HG02759 (cell line): ENCODE measurements at regions not wholly inside any gene's neighbourhood (a gene's known extent, or its start where the extent isn't known, plus 50 kb on each side); places are given as distances from the start of the nearest gene placed in this dataset.

Source experiments
- ATAC-seq: cut with Tn5 transposase; IDR thresholded peaks from one replicate; pipeline ENCODE4 v1.9.1; 2021; ENCODE audit warnings: mild to moderate bottlenecking, moderate library complexity; ENCODE audit not compliant: unreplicated experiment

DNA sequence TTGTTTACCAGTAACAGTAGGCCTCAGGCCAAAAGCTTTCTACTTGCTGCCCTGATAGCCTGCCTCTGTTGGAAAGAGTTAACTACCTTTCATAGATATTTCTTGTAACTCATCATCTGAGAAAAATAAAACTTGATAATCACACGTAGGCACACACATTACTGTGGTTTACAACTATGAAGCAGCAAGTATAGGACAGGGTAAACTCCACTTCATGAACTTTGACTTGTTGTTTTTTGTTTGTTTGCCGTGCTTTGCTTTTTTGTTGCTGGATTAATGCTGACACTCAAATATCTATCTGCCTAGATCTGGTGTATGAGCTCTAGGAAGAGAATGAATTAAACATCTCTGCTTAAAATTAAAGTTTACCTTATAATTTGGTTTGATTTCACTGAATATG lies 924.7 kb upstream of the ADGRL2 start:
- no peak for ATAC-seq

DNA sequence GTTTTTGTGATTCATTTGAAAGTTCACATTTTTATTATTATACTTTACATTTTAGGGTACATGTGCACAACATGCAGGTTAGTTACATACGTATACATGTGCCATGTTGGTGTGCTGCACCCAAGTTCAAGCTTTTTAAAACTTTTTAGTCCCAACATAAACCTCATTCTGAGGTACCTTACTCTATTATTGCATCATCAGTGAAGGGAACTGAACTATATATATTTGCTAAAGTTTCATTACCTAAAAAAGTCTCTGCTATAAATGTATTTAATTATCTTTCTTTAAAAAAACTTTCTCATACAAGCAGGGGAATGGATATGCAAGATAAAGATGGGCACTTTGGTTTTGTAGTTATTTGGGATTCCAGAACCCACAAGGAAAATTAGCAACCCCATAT lies 931.4 kb upstream of the ADGRL2 start:
- no peak for ATAC-seq

DNA sequence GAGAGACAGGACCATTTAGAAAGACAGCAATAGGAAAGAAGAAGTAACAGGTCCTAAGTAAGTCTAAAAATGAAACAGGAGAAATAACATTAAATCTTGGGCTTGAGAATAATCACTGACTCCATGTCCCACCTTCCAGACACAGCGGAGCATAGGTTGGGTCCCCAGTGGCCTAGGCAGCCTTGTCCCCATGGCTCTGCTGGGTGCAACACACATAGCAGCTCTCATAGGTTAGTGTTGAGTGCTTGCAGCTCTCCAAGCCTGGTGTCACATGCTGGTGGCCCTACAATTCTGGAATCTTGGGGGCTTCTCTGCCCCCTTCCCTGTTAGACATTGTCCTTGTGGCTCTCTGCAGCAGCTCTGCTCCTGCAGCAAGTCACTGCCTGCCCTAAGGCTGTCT lies 952.8 kb upstream of the ADGRL2 start:
- ATAC-seq: no peak

DNA sequence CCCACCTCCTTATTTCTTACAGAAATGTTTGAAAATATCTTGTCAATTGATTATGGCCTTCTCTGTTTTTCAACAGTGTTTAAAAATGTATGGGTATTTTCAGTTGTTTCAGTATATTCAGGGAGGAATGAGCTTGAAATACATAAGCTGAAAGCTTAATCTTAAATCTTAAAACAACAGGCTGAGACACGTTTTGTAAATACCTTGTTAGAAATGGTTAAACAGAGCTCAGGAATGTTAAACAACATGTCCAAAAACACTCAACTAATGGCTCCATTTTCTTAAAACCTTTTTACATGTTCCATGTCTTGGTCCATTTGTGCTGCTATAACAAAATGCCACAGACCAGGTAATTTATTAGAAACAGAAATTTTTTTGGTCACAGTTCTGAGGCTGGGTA lies 953.8 kb upstream of the ADGRL2 start:
- ATAC-seq: no peak

DNA sequence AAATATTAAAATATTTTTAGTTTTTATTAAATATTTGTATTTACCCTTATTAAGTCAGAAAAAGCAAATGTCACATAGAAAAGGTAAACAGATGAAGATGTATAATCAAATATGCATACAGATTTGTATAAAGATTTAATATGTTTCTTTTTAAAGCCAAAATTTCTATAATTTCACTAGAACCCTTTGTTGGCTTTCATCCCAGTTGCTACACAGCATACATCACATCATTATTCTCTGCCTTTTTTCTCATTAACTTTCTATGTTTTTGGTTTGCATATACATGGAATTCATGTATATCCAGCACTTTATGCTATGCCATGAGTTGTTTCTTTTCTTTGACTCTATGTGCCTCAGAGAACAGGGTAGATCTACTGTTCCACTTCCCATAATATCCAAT lies 957.9 kb upstream of the ADGRL2 start:
- ATAC-seq: no peak

DNA sequence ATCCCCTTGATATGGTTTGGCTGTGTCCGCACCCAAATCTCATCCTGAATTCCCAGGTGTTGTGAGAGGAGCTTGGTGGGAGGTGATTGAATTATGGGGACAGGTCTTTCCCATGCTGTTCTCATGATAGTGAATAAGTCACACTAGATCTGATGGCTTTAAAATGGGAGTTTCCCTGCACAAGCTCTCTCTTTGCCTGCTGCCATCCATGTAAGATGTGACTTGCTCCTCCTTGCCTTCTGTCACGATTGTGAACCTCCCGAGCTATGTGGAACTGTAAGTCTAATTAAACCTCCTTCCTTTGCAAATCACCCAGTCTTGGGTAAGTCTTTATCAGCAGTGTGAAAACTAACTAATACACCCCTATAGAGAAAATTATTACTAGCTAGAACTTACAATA lies 959.5 kb upstream of the ADGRL2 start:
- no peak for ATAC-seq

DNA sequence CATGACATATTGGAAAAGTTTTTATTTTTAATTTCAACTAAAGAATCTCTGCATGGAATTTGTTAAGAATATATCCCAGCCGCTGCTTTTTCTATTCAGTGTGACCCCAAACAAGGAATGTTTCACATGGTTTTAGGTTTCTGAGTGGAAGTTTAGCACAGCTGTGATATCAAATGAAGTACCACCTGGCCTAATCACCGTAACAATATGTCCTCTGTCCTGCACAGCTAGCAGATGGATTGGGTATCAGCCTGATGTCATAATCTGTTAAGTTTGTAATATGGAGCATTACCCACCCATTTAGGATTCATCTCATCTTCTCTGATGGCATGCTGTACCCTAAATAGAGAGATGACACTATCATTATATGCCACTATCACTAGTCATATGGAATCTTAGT lies 963.7 kb upstream of the ADGRL2 start:
- ATAC-seq: no peak

DNA sequence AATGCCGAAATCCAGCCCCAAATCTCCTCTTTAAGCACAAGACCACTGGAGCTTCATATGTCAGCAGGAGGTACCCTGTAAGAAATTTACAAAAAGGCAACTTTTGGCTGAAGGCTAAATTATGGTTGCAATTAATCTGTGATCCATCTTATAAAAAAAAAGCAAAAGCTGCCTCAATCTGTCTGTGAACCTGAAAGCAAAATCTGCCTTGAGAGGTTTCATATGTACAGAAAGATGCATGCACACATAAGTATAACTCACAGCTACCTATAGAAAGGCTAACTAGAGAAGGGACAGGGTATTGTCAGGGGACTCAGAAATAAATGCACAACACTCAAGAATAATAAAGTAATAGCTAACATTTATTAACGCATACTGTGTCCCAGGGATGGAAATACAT lies 964.2 kb upstream of the ADGRL2 start:
- ATAC-seq: no peak

DNA sequence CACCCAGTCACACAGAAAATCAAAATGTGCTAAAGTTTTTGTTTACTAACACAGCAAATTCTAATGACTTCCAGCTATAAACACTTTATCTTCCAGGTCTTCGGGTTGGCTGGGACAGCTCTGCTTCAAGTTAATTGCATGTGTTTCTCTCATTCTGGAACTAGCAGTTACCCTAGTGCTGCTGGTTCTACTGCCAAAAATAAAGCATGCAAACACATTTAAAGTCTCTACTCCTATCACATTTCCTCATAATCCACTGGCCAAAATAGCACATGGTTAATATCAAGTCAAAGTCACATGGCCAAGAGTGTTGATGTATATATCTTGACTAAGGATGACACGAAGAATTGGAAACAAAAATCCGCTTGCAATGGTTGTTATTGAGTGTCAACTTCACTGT lies 973.1 kb upstream of the ADGRL2 start:
- no peak for ATAC-seq

DNA sequence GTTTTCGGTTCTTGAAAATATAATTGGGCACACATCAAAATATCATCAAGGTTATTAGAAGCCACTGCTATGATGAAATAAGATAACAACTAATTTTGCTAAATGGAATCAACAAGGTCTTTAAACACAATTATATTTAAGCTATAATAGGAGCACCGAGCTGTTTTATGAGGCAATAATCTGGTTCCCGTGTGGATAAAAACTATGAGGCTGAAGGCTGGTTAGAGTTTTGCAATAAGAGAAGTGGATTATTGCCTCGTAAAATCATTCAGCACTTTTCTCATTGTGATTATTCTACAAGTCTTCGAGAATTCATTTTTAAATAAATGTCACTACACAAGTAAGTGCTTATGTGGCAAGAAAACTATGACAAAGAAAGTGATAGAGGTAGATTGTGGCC lies 975.7 kb upstream of the ADGRL2 start:
- no peak for ATAC-seq

DNA sequence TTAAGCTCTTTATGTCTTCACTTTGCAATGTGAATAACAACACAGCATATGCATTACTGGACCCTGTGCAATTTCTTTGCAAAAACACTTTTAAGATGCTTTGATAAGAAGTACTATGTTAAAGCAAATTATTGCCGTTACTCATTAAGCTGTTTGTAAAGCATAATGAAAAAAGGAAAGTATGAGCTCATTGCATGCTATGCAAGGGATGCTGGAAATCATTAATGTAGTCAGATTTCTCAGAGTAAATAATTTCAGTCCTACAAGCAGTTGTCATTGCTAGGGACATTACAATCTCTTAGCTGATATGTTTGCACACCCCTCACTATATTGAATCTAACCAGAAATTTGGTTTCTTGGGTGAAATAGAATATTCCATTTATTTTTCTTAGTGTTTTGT lies 982.5 kb upstream of the ADGRL2 start:
- ATAC-seq: no peak

DNA sequence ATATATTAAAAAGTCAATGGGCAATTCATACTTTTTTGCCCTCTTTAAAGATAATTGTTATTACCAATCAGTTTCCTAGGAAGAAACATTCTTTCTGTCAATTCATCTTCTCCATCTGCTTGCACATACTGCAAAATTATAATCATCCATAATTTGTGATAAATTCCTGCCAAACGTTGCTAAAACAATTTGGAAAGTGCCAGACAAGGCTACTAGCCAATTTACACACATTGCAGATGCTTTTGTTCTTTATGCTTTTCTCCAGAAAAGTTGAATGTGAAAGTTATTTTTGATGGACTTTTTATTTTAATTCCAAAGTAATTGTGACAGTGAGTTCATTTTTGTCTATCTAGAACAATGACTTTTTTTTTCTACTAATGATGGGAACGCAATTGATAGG lies 992.8 kb upstream of the ADGRL2 start:
- ATAC-seq: no peak

DNA sequence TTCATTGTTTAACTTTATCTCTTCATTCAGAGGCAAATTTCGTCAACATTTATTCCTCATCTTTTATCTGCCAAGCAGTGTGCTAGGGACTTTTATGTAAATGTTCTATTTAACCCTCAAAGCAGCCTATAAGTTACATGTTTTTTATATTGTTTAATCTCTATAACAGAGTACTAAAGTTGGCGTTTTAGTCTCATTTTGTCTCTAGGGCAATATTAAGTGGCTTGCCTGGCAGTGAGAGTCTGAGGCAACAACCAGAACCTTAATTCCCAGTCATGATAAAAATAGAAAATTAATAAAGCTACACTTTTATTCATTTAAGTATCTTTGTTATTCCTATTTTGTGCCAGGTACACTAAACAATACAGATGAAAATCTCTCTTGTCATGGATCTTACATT lies 994.3 kb upstream of the ADGRL2 start:
- no peak for ATAC-seq

DNA sequence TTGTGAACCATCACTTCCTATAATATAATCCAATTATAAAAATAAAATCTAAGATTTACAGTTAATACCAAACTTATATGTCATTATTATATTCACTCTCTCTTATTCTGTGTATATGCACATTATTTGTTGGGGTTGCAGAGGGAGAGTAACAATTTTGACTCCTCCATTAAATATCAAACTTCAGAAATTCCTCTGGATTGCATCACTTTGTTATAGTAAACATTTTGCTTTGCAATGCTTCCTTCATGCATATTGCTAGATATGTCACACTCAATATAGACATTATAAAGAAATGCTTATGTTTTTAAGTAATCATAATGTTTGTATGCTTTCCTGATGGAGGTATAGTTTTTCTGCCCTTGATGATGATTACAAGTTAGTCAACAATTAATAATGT lies 999.0 kb upstream of the ADGRL2 start:
- no peak for ATAC-seq

DNA sequence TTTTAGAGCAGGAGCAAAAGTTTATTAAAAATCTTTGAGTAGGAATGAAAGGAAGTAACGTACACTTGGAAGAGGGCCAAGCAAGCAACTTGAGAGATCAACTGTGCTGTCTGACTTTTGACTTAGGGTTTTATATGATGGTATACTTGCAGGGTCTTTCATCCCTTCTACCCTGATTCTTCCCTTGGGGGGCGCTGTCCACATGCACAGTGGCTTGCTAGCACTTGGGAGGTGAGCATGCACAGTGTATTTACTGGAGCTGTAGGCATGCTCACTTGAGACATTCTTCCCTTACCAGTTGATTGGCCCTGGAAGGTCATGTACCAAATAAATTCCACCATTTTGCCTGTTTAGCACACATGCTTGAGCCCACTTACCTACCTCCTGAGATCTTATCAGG lies 1001.3 kb upstream of the ADGRL2 start:
- ATAC-seq: no peak

DNA sequence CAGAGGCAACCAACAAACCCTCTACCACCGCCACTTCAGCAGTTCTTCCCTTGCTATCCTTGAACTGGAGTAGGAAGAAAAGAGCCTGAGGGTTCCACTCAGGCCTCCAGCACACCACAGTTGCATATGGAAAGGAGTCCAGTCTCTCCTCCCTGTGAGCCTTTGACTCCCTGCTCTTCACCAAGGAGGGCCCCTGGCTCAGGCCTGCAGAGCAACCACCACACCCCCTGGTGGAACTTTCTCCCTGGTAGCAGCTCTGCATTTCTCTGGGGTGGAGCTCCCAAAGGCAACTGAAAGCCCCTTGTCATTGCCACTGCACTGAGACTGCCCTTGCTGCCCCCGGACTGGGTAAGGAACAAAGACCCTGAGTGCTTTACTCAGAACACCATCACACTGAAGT lies 1021.5 kb upstream of the ADGRL2 start:
- no peak for ATAC-seq

DNA sequence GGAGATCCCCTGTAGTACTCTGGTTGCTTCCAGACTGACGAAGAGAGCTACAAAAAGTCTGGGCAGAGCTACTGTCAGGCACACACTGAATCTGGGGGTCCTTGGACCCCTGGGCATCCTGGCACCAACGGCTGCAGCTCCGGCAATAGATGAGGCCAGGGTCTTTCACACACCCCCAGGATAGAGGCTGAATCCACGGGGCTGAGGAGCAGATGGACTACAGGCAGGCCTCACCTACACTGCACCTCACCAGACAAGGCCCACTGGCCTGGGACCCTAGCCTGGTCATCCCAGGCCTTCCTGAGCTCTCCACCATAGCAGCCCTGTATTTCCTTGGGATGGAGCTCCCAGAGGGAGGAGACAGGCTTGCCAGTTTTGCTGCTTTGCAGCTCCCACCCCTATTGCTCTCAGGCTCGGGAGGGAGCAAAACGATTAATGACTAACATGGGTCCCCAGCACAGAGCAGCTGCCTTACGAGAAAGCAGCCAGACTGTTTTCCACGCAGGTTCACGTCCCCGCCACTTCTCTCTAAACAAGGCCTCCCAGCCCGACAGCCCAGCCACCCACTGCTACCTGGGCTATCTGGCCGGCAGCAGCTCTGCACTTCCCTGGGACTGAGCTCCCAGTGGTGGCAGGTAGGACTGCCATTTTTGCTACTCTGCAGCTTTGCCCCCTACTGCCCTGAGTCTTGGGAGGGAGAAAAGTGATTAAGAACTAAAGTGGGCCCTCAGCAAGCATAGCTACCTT lies 1022.5 kb upstream of the ADGRL2 start:
- no peak for ATAC-seq

DNA sequence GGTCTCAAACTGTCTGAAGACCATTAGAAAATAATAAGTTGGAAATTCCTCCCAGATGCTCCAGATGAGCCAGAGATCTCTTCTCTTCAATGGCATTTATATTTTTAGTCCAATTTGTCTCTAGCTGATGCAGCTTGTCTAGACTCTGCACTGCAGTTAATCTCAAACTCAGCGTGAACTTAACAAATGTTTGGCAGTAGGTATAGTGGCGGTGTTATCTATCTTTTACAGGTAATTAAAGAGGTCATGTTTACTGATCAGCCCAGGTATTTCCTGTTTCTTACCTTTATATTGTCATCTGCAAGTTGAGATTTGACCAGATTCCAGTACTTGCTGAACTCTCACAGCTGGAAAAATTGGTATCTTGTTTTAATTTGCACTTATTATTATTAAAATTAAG lies 1024.5 kb upstream of the ADGRL2 start:
- ATAC-seq: no peak

DNA sequence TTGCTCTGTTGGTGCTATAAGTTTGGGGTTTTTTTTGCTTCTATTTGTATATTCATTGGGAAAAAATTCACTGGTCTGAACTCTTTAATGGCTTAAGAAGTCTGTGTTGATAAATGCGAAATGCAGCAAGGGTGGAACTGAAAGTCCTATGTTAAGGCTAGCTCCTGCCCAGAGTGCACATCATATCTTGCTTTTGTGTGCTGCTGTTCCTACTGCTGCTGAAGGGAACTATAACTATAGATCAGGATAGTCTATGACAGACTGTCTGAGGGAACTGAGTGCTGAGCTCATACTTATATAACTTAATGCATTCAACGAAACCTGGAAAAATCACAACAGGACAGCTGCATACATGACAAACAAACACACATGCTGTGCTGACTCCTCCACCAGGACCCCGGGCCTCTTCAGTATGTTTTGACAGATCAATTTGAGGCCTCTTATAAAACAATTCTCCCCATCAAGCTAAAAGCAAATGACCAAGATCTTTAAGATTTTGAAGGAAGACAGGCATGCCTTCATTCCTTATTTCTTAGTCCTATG lies 1031.5 kb upstream of the ADGRL2 start:
- ATAC-seq: no peak

DNA sequence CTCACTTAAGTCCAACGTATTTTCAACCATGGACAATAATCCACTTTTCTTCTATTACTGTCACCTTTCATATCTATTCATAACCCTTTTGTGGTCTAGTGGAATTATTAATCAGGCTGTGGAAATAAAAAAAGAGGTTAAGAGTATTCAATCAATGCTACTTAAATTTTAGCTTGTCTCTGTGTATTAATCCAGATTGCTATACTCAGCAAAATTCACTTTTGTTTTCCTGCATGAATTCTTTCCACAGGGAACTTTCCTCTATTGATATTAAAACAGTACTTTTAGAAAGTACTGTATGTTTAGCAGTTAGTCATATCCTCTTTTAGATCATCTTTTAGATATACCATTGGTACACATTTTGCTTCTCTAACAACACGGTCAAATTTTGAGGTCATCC lies 1033.0 kb upstream of the ADGRL2 start:
- ATAC-seq: no peak

DNA sequence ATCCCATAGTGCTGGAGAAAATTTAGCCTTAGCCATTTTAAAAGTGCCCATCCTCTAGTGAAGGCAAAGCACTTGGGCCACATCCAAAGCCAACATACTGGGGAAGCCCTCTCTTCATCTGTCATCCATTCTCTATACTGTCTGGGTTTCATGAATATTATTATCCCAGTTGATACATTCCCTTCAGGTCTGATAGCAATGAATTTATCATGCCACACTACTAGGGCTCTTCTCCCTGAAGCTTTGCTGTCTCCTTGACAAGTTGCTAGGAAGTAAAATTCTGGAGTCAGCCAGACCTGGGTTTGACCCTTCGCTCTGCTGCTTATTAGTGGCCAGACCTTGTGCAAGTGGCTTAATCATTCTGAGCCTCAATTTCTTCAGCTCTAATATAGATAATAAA lies 1041.4 kb upstream of the ADGRL2 start:
- ATAC-seq: no peak

DNA sequence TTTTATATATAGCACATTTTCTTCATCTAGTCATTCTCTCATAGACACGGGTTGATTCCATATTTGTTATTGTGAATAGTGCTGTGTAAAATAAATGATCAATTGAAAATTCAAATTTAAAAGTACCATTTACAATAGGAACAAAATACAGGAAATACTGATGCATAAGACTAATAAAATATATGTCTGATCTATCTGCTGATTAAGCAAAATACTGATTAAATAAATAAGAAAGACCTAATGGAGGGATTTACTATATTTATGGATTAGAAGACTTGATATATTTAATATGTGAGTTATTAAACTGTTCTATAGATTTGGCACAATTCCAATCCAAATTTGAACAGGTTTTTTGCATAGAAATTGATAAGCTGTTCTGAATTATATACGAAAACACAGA lies 1044.8 kb upstream of the ADGRL2 start:
- ATAC-seq: no peak

DNA sequence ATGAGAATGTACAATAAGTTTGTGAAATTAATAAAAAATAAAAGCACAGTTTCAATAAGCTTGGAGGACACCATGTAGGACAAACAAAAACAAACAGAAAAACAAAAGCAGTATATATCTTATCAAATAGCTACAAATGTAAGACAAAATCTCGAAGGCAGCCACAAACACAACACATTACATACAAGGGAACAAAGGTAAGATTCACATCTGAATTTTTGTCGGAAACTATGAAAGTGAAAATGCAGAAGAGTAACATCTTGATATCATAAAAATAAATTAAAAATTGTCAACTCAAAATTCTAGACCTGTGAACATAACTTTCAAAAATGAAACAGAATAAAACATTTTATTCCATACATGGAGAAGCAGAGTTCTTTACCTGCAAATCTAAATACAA lies 1049.5 kb upstream of the ADGRL2 start:
- ATAC-seq: no peak
